Activated CD4-positive, alpha-beta T cell treated with anti-CD3 and anti-CD28 coated beads, Interleukin-2, amount 50 U/mL, for 1 hour (primary cell): ENCODE measurements at regions not wholly inside any gene's neighbourhood (a gene's known extent, or its start where the extent isn't known, plus 50 kb on each side); places are given as distances from the start of the nearest gene placed in this dataset.
"Not testable (repeated sequence)": the region's sequence is repeated elsewhere in the genome, so short reads cannot be mapped to it uniquely, and the experiment has no call there.

Source experiments
- DNase-seq: peaks from one replicate; pipeline ENCODE4 v3.0.0-alpha.2; 2020

GRCh38 chr9:38153910-38154291 lies 84.9 kb upstream of the SHB start:
- no peak for DNase-seq

GRCh38 chr9:38153152-38153909 lies 84.3 kb upstream of the SHB start:
- no peak for DNase-seq

GRCh38 chr9:38149647-38150046 lies 80.6 kb upstream of the SHB start:
- DNase-seq = no peak

GRCh38 chr9:38146844-38147243 lies 77.8 kb upstream of the SHB start:
- no peak for DNase-seq

- no peak for DNase-seq
These were observed 76.6 kb upstream of the SHB start for GRCh38 chr9:38145526-38146053.

DNA sequence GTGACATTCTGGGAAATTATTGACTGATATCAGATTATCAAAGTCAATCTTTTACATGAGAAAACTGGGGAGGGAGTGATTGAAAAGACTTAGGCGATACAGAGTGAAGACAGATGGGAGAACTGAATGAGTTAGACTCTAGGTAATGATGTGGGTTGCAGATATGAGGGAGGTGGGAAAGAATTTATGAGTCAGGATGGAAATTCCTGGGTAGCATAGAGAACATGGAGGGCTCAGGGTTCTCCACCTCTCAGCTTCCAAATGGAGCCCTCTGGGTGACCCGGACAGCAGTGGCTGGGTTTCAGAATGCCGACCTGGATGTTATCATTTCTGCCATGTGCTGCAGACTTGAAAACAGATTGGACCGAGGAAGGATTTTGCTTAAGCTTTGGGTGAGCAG lies 75.4 kb upstream of the SHB start:
- no peak for DNase-seq

GRCh38 chr9:38141746-38142591 lies 72.9 kb upstream of the SHB start:
- DNase-seq = no peak

DNA sequence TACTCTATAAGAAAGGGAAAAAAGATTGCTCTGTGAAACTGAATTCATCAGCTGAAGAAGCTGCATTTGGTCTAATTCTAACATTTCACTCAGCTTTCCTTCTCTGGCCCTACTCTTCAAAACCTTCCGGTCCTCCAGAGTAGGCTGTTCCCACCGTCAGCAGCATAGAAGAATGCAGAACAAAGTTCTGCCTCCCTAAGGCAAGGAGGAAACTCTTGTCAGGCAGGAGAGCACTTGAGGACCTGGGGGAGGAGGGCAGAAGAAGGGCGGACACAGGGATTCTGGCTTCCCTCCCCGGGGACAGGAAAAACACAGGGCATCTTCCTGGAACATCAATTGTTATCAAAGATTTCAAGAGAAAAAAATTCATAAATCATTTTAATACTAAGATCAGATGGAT lies 69.2 kb upstream of the SHB start:
- no peak for DNase-seq

- DNase-seq = no peak
These were observed 68.3 kb upstream of the SHB start for GRCh38 chr9:38137342-38137741.

- no peak for DNase-seq
These were observed 67.4 kb upstream of the SHB start for GRCh38 chr9:38136386-38136785.

GRCh38 chr9:38134611-38135237 lies 65.7 kb upstream of the SHB start:
- no peak for DNase-seq

DNA sequence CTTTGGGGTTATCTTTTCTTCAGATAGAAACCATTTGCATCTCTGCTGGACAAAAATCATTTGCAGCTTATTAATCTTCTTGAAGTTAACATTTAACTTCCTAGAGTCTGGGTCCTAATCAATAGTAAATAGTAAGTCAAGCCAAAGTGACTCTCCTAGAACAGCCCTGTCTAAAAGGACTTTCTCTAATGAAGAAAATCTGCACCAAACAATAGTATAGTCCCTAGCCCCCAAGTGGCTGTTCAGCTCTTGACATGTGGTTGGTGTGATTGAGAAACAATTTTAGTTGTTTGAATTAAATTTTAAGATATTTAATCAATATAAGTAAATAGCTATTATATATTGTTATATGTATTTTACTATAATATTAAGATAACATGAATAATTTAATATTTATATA lies 64.6 kb upstream of the SHB start:
- DNase-seq = no peak

DNA sequence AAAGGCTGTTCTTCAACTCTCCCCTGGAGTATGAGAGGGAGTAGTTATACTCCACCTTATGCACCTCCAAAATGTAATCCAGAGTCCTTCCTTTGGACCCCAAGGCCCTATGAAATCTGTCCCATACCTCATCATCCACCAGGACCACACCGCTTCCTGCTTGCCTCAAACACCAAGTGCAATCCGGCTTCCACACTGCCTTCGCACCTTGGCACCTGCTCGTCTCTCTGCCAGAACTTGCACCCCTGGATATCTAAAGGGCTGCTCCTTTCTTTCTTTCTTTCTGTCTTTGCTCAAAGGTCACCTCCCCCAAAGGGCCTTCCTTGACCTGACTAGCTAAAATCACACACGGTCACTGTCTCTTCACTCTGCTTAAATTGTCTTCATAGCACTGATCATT lies 63.9 kb upstream of the SHB start:
- no peak for DNase-seq

- DNase-seq = no peak
These were observed 62.7 kb upstream of the SHB start for GRCh38 chr9:38131729-38132128.

DNA sequence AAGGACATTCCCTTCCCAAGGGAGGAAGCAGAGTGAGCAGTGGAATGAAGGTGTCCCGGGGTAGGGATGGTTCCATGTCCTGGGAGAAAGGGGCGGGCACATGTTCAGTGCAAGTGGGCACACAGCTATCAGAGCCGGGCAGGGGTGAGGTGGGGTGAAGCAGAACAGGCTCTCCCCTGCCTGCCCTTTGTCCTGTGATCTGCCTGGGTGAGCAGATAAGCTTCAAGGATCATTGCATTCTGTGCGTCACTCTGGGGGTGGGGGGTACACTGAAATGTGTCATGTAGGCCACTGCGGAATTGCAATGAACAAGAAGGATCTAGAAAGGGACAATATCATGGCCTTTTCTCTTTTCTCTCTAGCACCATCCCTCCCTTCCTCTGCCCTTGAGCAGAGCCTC lies 61.7 kb upstream of the SHB start:
- no peak for DNase-seq

- no peak for DNase-seq
These were observed 60.3 kb upstream of the SHB start for GRCh38 chr9:38129366-38129765.

- no peak for DNase-seq
These were observed 59.8 kb upstream of the SHB start for GRCh38 chr9:38128752-38129270.

DNA sequence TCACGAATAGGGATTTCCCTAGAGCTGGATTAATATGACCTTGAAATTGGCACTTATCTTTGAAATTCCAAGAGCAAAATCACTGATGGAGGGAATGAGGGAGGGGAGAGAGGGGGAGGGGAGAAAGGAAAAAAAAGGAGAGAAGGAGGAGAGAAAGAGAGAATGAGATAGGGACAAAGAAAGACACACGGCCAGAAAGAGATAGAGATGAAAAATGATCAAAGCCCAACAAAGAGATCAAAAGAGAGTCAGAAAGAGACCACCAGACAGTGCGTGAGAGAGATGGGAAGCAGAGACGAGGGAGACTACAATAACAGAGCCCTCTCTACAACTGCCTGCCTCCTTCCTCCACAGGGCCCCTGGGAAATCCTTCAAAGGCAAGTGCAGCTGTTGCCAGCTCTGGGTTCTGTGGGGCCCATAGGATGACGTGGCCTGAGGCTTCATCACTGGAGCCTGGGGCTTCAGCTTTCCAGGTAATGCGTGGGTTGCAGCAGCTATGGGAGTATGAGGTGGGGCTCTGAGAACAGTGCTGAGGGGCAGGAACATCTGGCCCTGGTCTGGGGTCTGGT lies 58.3 kb upstream of the SHB start:
- DNase-seq = no peak

- DNase-seq = no peak
These were observed 57.7 kb upstream of the SHB start for GRCh38 chr9:38126730-38127129.

- no peak for DNase-seq
These were observed 56.9 kb upstream of the SHB start for GRCh38 chr9:38125889-38126288.

DNA sequence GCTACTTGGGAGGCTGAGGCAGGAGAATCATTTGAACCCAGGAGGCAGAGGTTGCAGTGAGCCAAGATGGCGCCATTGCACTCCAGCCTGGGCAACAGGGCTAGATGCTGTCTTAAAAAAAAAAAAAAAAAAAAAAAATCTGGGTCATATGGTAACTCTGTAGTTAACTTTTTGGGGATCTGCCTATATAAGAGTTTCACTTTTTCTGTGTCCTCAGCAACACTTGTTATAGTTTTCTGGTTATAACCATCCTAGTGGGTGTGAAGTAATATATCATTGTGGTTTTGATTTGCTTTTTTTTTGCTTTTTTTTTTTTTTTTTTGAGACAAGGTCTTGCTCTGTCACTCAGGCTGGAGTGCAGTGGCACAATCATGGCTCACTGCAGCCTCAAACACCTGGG lies 54.3 kb upstream of the SHB start:
- not testable (repeated sequence) for DNase-seq

DNA sequence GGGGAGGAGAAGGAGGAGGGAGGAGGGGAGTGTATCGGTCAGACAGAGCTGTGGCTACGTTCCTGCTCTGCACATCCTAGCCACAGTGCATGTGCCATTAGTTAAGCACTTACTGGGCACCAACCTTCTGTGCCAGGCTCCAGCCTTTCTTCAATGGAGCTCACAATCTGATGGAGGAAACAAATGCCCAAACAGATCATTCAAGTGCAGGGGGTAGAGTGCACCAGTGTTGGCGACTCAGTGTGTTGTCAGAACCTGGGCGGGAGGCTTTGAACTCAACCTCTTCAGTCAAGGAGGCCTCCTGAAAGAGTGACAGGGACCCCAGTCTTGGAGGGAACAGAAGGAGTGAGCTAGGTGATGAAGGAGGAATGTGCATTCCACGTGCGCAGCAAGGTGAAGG lies 51.9 kb upstream of the SHB start:
- no peak for DNase-seq

DNA sequence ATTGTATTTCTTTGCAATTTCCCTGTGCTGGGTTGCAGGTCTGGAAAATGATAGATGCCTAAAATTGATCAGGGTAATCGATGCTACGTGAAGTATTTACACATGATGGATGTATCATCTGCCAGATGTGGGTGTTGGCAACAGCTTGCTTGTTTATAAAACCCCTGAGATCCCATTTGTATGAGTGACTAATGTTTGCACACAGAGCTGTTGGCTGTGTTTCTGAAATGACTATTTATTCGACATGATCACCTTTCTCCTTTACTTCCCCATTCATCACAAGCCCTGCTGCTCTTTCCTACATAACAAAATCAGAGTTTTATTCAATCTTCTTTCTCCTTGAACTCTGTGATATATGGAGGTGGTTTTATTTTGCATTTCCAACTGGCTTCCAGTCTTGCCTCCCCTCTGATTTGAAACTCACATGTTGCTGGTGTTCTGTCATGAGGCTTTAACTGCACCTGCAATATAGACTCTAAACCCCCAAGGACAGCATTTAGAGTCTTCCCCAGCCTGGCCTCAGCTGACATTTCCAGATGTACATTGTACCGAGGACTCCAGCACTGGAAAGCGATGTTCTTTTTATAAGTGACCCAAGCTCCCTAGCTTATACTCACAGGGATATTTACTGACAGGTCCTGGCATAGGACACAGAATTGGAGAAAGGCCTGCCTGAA lies 50.7 kb upstream of the SHB start:
- DNase-seq = no peak
